Glutamatergic neuron (in vitro differentiated cells): ENCODE measurements at regions not wholly inside any gene's neighbourhood (a gene's known extent, or its start where the extent isn't known, plus 50 kb on each side); places are given as distances from the start of the nearest gene placed in this dataset.

Experiments
- DNase-seq: peaks from one replicate; pipeline ENCODE4 v3.0.0; 2022
- H3K27ac Mint-ChIP-seq: one replicate; pipeline ENCODE4 v1.8.0; 2020; ENCODE audit warnings: mild to moderate bottlenecking, mixed read lengths, inconsistent platforms; ENCODE audit not compliant: unreplicated experiment
- H3K27me3 Mint-ChIP-seq: one replicate; pipeline ENCODE4 v1.8.0; 2020; ENCODE audit warnings: mild to moderate bottlenecking, moderate library complexity, mixed read lengths, inconsistent platforms; ENCODE audit not compliant: unreplicated experiment
- H3K36me3 Mint-ChIP-seq: one replicate; pipeline ENCODE4 v1.8.0; 2020; ENCODE audit warnings: mild to moderate bottlenecking, mixed read lengths, inconsistent platforms; ENCODE audit not compliant: unreplicated experiment
- H3K4me1 Mint-ChIP-seq: one replicate; pipeline ENCODE4 v1.8.0; 2020; ENCODE audit warnings: mild to moderate bottlenecking, low read depth, mixed read lengths, inconsistent platforms; ENCODE audit not compliant: unreplicated experiment
- H3K4me3 Mint-ChIP-seq: one replicate; pipeline ENCODE4 v1.8.0; 2020; ENCODE audit warnings: mild to moderate bottlenecking, mixed read lengths, inconsistent platforms; ENCODE audit not compliant: unreplicated experiment
- H3K9me3 Mint-ChIP-seq: one replicate; pipeline ENCODE4 v1.8.0; 2020; ENCODE audit warnings: mild to moderate bottlenecking, moderate library complexity, mixed read lengths, inconsistent platforms; ENCODE audit not compliant: unreplicated experiment
- CTCF ChIP-seq: fragments of 200-600 bp; sonication (generic); IDR thresholded peaks from one replicate; pipeline ENCODE4 v1.5.0; 2021; ENCODE audit not compliant: partially characterized antibody, unreplicated experiment

GRCh38 chr2:149872041-149872440, 284.5 kb upstream of the MMADHC start:
- Mint-ChIP-seq H3K4me3 (no peak overlapping the region), H3K36me3 (no peaks in the 10 kb centered on the region), H3K27ac (no peak overlapping the region), H3K4me1 (no peaks in the 10 kb centered on the region), H3K9me3 (peaks cover 1% of the 10 kb centered on the region), H3K27me3 (no peaks in the 10 kb centered on the region)
- TF ChIP-seq CTCF: no peak
- DNase-seq: no peak

- no peaks in the 10 kb centered on the region for H3K36me3 Mint-ChIP-seq
- no peaks in the 10 kb centered on the region for H3K4me1 Mint-ChIP-seq
- no peak overlapping the region for H3K4me3 Mint-ChIP-seq
- no peak for DNase-seq
- TF ChIP-seq CTCF: no peak
- H3K27me3 Mint-ChIP-seq: no peaks in the 10 kb centered on the region
- peaks cover 1% of the 10 kb centered on the region for H3K9me3 Mint-ChIP-seq
- H3K27ac Mint-ChIP-seq: no peak overlapping the region
These were observed 283.7 kb upstream of the MMADHC start for GRCh38 chr2:149871091-149871885.

GRCh38 chr2:149863227-149863626, 275.7 kb upstream of the MMADHC start:
- no peak for DNase-seq
- no peak overlapping the region for H3K27ac Mint-ChIP-seq
- H3K27me3 Mint-ChIP-seq: no peaks in the 10 kb centered on the region
- H3K9me3 Mint-ChIP-seq: no peaks in the 10 kb centered on the region
- no peak for TF ChIP-seq CTCF
- H3K4me1 Mint-ChIP-seq: peaks cover 4% of the 10 kb centered on the region
- peaks cover 3% of the 10 kb centered on the region for H3K36me3 Mint-ChIP-seq
- H3K4me3 Mint-ChIP-seq: no peak overlapping the region

GRCh38 chr2:149861034-149861433, 273.5 kb upstream of the MMADHC start:
- Mint-ChIP-seq H3K4me3 (no peak overlapping the region), H3K9me3 (no peaks in the 10 kb centered on the region), H3K27me3 (no peaks in the 10 kb centered on the region), H3K27ac (no peak overlapping the region), H3K36me3 (peaks cover 3% of the 10 kb centered on the region), H3K4me1 (peaks cover 7% of the 10 kb centered on the region)
- no peak for DNase-seq
- no peak for TF ChIP-seq CTCF

GRCh38 chr2:149860276-149860921, 272.8 kb upstream of the MMADHC start:
- Mint-ChIP-seq H3K4me1 (peaks cover 7% of the 10 kb centered on the region), H3K9me3 (no peaks in the 10 kb centered on the region), H3K4me3 (no peak overlapping the region), H3K27me3 (no peaks in the 10 kb centered on the region), H3K36me3 (peaks cover 3% of the 10 kb centered on the region), H3K27ac (no peak overlapping the region)
- no peak for TF ChIP-seq CTCF
- no peak for DNase-seq
